ENCODE measurements at regions not wholly inside any gene's neighbourhood (a gene's known extent, or its start where the extent isn't known, plus 50 kb on each side); places are given as distances from the start of the nearest gene placed in this dataset.
"Not testable (repeated sequence)": the region's sequence is repeated elsewhere in the genome, so short reads cannot be mapped to it uniquely, and the experiment has no call there.

DNA sequence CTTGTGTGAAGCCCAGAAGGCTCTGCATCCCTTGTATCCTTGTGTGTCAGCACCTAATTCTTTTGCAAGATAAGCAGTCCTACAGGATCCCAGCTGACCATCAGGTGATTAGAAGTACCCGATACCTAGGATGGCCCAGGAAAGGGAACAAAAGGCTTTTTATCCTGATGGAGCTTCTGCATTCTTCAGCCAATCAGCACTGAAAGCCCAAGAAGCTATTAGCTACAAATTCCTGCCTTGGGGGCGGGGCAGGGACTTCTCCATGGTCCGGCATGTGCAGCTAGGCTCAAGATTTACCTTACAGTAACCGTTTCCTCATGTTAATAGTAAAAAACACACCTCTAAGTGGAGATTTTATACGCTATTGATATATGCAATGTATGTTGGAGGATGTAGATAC, 264.6 kb upstream of the THUMPD2 start:
- no peak for DNase-seq

DNA sequence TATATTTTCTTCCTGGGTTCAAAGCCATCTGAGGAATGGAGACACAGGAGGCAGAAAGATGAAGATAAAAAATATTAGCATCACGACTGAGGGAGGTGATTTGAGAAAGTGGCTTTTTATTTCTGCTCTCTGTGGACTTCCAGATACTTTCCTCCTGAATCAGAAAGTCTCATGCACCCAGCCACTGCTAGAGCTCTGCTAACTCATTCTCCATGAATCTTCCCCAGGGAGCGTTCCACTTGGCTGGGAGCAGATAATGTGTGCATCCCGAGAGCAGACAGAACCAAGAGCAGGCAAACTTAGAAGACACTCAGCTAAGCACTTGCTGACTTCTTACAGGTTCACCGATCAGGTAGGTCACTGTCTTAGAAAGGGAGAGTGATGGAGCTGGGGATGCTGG, 264.1 kb upstream of the THUMPD2 start:
- no peak for DNase-seq

DNA sequence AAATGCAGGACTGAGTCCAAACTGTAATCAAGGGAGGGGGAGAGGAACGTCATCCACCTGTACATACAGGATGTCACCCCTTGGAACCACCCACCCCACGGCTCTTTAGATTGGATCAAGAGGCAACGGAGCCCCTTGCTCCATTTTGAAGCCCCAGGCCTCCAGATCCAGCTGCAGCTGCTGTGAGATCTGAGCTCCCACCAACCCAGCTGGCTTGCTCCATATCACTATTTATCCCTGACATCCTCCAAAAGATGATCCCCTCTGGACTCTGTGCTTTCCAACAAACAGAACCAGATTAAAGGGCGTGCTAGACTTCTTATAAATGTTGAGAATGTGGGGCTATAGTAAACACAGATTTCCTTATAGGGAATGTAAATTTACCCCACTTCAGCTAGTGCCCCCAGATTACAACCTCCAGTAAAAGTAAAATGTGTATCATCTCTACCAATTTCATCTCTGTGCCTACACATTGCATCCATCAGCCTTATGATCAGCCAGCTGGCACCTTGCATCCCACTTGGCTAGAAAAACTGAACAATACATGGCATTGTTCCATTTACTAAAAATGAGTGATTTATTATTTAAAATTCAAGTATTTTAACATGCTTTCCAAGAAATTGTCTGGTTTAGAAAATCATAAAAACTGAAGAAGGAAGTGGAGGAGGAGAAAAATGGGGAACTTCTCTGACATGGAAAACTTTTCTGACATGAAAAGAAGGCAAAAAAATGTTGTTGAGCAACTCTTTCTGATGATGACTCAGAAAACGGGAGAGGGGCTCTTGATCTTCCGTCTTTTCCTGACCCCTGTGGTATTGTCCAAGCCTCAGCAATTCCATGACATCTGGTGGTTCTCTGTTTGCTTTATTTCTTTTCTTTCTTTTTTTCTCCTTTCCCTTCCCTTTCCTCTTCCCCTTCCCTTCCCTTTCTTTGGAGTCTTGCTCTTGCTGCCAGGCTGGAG, 262.6 kb upstream of the THUMPD2 start:
- DNase-seq: no peak

DNA sequence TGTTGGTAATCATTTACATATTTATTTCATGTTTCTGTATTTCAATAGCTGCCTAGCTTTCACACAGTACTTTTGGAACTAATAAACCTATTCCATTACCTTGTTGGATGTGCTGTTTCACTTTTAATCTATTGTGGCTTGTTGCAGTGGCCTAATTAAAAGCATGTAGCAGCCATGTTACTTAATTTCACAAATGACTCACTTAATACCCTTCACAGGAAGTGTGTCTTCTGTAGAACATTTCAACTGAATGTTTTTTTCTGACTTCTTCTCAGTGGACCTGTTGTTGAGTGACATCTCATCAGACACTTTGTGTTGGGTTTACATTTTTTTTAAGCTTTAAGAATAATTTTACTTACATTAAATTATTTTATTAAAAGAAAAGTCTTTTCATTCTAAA, 260.5 kb upstream of the THUMPD2 start:
- no peak for DNase-seq

DNA sequence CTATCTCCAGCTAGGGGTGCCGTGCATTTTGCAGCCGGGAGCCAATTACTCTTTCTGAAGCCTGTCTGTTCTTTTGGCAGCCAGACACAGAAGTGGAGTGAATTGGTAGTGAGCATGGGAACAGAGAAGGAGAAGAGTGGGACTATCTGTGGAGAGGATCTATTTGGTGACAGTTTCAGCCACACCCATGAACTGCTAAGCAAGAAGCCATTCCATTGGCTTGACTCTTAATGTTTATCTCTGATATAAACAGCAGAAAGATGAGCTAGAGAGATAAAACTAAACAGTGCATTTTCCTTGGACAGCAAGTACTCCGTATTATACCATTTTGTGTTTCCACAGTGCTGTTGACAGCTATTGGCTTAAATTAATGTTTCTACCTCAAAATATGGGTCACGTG, 259.6 kb upstream of the THUMPD2 start:
- DNase-seq: no peak

DNA sequence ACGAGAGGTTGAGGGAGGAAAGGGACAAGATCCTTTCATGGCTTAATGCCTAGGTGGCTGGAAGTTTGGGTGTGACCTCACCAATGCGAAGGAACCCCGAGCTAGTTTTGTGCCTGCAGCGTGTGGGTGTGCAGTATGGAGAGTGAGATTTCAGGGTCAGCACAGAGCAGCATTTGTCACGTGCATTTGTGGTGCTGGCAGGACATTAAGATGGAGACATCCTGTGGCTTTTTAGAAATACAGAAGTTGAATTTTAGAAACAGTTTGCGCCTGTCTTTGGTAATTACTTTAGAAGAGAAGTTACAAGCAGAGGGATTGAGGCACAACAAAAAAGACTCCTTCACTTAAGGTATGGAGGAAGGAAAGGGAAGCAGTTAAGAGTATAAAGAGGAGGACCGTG, 258.2 kb upstream of the THUMPD2 start:
- no peak for DNase-seq

DNA sequence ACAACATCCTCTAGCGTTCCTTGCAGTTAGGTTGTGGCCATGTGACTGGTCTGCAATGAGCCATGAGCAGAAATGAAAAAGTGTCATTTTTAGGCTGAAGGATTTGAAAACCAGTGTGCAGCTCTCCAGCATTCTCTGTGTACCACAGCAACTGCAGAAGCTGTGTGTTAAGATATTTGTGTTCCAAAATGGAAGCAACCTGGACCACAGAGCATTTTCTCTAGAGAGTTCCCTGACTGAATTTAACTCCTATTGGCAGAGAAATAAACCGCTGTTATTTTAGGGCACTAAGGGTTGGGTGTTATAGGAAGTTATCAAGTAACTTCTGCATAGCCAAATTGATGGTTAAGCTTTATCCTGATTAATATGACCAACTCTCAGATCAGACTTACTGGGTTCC, 257.2 kb upstream of the THUMPD2 start:
- no peak for DNase-seq

DNA sequence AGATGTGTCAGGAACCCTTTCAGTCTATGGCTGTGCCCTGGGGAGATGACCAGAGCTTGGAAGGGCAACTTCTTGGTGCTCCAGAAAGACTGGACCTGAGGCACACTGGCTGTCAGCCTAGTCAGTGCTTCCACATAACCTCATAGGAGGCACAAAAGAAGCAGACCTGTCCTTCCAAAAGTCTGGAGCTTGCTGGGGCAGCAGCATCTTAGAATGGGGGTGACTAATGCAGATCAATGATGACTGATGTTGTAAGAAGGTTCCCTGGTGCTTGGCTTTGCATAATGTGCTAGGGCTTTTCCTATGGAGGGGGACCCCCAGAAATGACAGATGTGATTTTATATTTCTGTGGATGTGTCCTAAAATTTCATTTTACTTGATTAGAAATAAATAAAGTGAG, 255.7 kb upstream of the THUMPD2 start:
- no peak for DNase-seq

DNA sequence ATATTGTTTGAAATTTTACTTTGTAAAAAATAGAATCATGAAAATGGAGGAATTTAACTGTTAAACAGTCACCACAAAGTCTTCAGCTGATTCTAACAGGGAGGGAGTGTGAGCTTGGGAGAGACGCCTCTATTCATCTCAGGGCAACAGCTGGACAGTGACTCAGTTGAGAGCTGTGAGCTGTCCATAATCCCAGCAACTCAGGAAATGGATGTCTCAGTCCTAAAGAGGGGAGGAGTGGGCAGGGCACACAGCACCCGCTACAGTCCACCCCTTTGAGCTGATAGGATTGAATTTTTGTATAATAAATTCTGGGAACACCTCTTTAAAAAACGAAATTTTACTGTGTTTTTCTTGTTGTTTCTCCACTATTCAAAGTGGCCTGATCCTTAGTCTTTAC, 255.1 kb upstream of the THUMPD2 start:
- no peak for DNase-seq

DNA sequence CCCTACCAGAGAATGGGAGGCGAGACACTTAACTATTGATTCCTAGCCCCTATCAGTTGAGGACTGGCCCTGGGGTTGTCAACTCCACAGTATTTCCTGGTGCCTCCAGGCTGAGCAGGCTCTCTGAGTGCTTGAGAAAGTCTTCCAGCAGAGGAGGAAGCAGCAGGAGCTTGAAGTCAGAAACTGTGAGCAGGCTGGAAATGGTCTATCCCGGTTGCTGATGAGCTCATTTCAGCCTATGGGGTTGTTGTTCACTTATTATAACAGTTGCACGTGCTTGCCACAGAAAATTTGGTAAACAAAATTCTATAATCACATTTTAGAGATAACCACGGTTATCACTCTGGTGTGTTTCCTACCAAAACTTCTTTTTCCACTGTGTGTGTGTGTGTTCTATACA, 254.7 kb upstream of the THUMPD2 start:
- DNase-seq: no peak

DNA sequence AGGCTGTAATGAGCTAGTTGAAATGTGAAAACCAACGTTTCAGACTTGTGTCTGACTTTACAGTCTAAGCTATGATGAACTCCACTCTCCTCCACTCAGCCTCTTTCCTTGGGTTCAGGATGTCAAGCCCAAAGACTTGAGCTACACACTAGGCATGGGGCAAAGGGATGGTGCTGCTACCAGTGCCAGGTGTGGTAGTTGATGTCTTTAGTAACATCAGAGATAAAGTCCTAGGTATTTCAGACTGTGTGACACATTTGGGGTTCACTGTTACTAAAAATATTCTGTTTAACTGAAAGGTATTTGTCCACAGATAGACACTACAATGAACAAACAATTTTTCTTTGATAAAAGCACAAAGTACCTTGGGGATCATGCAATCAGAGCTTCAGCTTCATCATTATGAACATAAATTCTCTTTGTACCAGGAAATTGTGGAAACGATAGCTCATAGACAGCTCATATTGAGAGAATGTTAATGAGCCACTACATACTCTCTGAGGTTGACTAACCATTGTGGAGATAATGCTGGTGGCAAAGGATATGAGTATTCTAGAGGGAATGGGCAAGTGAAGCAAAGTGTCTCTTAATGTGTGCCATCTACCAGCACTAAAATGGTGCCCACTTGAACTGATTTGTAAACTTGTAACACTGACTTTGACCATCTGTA, 253.7 kb upstream of the THUMPD2 start:
- no peak for DNase-seq

DNA sequence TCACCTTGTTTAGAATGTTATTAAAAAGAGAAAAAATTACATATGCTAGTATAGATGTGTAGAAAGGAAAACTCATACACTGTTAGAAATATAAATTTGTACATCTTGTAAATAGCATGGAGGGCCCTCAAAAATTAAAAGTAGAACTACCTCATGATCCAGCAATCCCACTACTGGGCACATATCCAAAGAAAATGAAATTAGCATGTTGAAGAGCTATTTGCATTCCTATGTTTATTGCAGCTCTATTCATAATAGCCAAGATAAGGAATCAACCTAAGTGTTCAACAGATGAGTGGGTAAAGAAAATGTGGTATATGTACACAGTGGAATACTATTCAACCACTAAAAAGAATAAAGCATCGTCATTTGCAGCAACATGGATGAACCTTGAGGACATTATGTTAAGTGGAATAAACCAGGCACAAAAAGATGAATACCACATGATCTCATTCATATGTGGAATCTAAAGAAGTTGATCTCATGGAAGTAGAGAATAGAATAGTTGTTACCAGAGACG, 251.5 kb upstream of the THUMPD2 start:
- DNase-seq: no peak

DNA sequence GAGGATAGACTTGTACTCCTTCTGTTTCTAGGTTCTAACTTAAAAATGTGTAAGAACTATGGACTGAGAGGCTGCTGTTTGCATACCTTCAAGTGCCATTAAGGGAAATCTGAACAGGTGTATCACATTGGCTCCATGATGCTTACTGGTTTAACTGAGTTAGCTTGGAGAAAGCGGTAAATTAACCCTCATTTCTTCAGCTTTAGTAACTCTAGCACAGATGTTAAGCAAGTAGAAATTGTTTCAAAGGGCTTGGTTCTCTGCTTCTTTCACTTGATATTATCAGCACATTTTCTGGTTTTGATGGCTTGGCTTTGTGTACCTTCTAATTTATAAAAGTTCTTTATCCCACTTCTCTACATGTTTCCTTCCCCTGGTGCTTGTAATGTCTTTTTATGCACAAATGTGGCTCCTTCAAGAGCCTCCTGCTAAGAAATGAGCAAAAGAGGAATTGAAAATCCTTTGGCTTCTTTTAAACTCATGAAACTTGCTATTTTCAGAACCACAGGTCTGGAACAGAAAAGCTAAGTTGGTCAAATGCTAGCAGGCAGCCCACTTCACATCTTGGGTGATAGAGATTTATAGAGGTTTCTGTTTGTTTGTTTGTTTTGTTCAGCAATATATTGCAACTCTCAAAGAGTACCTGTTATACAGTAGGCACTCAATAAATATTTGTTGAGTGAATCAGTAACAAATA, 249.9 kb upstream of the THUMPD2 start:
- DNase-seq: no peak

DNA sequence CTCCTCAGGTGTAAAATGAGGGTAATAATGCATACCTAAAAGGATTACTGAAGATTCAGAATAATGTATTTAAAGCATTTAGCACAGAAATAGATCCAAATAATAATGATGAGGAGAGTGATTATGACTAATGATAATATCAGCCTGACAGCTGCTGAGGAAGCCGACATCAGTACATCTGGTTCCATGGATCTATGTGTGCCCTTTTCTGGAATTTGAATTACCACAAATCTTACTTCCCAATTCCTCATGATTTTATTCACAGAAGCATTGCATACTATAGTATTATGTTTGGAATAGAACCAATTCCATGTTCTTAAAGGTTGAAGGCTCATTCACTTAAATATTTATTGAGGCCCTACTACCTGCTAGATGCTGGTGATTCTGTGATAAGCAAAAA, 248.9 kb upstream of the THUMPD2 start:
- no peak for DNase-seq

DNA sequence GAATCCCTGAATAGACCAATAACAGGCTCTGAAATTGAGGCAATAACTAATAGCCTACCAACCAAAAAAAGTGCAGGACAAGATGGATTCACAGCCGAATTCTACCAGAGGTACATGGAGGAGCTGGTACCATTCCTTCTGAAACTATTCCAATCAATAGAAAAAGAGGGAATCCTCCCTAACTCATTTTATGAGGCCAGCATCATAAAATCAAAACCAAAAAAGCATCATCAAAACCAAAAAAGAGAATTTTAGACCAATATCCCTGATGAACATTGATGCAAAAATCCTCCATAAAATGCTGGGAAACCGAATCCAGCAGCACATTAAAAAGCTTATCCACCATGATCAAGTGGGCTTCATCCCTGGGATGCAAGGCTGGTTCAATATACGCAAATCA, 246.2 kb upstream of the THUMPD2 start:
- not testable (repeated sequence) for DNase-seq

DNA sequence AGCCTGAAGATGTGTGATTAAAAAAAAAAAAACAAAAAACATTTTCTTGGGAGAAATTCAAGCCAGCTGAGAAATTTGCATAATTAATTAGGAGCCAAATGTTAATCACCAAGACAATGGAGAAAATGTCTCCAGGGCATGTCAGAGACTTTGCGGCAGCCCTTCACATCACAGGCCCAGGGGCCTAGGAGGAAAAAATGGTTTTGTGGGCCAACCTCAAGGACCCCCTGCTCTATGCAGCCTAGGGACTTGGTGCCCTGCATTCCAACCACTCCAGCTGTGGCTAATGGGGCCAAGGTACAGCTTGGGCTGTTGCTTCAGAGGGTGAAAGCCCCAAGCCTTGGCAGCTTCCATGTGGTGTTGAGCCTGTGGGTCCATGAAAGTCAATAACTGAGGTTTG, 241.9 kb upstream of the THUMPD2 start:
- no peak for DNase-seq

DNA sequence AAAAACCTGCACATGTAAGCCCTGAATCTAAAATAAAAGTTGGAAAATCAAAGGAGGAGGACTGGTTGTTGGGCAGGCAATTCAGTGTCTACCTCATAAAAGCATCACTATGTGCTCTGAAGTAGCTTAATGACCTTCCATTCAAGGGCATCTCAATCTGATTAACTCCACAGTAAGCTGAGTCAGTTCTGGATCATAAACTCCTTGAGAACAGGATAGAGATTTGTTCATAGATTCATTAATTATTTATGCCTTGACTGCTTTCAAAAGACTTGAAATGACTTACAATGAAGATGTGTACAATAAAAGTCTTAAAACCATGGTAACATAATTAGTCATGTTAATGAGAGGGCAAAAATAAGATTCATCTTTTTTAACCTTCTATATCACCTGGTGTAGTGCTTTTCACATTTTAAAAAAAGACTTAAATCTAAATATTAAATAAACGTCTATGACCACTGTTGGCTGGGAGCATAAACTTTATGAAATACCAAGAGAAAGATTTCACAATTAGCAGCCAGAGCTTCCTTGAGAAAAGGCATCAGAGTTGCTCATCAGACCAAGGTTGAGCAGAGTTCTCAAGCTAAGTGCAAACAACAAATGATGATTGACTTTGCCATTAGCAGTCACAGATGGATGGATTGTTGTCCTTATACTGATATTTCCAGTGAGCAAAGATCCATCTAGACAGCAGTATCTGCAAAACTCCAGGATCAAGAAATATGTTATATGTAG, 237.3 kb upstream of the THUMPD2 start:
- no peak for DNase-seq

DNA sequence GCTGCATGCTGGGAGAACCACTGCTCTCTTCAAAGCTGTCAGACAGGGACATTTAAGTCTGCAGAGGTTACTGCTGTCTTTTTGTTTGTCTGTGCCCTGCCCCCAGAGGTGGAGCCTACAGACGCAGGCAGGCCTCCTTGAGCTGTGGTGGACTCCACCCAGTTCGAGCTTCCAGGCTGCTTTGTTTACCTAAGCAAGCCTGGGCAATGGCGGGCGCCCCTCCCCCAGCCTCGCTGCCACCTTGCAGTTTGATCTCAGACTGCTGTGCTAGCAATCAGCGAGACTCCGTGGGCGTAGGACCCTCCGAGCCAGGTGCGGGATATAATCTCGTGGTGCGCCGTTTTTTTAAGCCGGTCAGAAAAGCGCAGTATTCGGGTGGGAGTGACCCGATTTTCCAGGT, 234.9 kb upstream of the THUMPD2 start:
- DNase-seq: not testable (repeated sequence)

DNA sequence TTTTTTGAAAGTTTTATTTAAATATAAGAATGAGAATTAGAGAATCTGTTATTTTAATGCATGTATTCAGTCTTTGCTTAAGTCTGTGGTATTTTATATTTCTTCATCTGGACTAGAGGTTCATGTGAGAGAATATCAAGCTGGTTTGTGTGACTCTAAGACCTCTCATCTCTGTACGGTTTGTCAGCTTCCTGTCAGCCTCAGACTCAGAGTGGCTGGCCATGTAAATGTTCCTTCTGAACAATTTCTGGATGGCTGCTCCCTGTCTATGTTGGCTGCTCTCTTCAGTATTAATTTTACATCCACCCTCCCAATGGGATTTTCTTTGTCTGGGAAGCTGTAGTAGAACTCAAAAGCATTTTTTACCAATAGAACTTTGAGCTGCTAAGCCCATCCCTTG, 225.3 kb upstream of the THUMPD2 start:
- DNase-seq: no peak

DNA sequence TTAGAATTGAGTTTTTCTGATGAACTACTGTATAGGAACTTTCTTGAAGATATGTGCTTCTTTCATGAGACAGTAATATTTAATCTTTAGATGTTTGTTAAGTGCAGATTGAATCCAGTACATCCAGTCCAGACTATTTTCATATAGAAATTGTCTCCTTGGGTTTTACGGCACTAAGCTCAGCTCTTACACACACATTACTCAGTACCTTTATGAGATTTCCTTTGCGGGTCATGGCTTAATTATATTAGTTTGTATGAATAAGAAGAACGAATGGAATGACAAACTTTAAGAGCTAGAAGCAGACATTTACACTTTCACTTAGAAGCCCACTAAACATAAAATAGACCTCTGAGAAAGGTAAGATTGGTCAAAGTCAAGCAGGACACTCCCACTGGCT, 223.3 kb upstream of the THUMPD2 start:
- DNase-seq: no peak

DNA sequence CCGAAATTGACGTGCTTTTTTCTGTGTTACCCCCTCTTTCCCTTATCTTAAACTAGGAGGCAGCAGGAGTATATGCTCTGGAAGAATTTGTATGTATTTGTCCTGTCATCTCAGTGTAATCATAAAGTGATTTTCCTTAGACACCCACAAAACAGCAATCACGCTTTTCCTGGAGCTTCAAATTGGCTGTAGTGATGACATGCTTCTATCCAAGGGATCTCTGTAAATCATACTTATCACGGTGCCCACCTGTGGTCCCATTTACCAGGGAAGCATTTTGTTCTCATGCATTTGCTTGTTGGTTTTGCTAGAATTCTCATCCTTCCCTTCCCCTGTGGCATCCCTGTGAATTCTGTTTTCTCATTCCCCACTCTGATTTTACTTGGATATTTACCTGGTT, 220.8 kb upstream of the THUMPD2 start:
- DNase-seq: no peak

DNA sequence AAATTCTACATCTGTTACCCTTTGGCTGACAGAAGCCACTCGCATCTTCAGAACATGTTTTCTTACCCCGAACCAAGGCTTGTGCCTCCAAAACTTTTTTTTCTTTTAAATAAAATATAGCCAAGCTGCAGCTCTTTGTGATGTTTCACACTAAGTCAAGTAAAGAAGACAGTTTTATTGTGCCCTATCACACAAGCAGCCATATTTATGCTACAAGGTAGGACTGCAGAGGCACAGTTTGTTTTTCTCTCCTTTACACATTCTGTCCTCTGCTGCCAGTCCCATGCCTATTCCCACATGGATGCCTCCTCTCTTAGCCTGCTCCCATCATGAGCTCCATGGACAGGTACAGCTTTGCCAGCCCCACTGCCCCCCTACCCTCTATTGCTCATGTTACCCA, 219.6 kb upstream of the THUMPD2 start:
- DNase-seq: no peak

DNA sequence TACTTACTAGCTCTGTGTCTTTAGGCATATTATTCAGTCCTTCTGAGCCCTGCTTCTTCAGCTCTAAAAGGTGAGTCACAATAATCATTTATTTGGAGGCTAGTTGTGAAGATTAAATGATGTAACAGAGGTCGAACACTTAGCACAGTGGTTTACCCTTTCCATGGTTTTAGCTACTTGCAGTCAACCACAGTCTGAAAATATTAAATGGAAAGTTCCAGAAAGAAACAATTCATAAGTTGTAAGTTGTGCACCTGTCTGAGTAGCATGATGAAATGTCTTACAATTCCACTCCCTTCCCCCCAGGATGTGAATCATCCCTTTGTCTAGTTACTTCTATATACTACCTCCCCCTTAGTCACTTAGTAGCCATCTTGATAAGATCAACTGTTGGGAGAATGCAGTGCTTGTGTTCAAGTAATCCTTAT, 217.6 kb upstream of the THUMPD2 start:
- no peak for DNase-seq
